IMR-90 (cell line): ENCODE measurements at regions not wholly inside any gene's neighbourhood (a gene's known extent, or its start where the extent isn't known, plus 50 kb on each side); places are given as distances from the start of the nearest gene placed in this dataset.
A peak's percentile ranks its signal among the peaks of the same experiment; 100 is the strongest.

Source experiments
- ATAC-seq: fragments of 200-7000 bp; cut with Tn5 transposase; 2 replicates; pipeline ENCODE4 v1.9.1; 2020; ENCODE audit warnings: low read depth, mild to moderate bottlenecking, moderate library complexity
- BruUV-seq: library from RNA; stranded (reverse); fragments of 400-500 nt; replicated peaks from 2 replicates; lab custom pipeline; 2021; lab: Mats Ljungman, UMichigan
- CTCF ChIA-PET: fragments of 300-600 bp; formaldehyde crosslinking; extraction: SDS; loops from one replicate; lab custom pipeline; 2021; ENCODE audit warnings: antibody characterized with exemption; lab: Yijun Ruan, JAX
- POLR2A ChIA-PET: fragments of 300-600 bp; sonication (Branson Sonifier 250); formaldehyde crosslinking; loops from one replicate; lab custom pipeline; 2022; ENCODE audit warnings: antibody characterized with exemption; ENCODE audit not compliant: unreplicated experiment; lab: Charles Lee
- DNase-seq: peaks from one replicate; pipeline ENCODE4 v3.0.0; 2013
- H2AFZ ChIP-seq: replicated peaks from 2 replicates; pipeline ENCODE3; 2013; ENCODE audit warnings: low read length, mild to moderate bottlenecking; ENCODE audit not compliant: poor library complexity
- H2AK5ac ChIP-seq: 2 replicates; pipeline ENCODE4 v1.6.1; 2013; ENCODE audit warnings: low read depth, low read length, inconsistent platforms
- H2AK9ac ChIP-seq: replicated peaks from 2 replicates; pipeline ENCODE3; 2013; ENCODE audit warnings: mild to moderate bottlenecking, low read depth, low read length, moderate library complexity; ENCODE audit not compliant: poor library complexity
- H2BK120ac ChIP-seq: 2 replicates; pipeline ENCODE4 v1.6.1; 2013; ENCODE audit warnings: low read depth, low read length, inconsistent platforms
- H2BK15ac ChIP-seq: 3 replicates; pipeline ENCODE4 v1.6.1; 2013; ENCODE audit warnings: low read depth, low read length, inconsistent platforms
- H2BK20ac ChIP-seq: 2 replicates; pipeline ENCODE4 v1.6.1; 2013; ENCODE audit warnings: low read depth, mild to moderate bottlenecking, inconsistent platforms, low read length, moderate library complexity
- H2BK5ac ChIP-seq: 2 replicates; pipeline ENCODE4 v1.6.1; 2013; ENCODE audit warnings: mild to moderate bottlenecking, low read depth, low read length, inconsistent platforms; ENCODE audit not compliant: poor library complexity, severe bottlenecking
- H3K14ac ChIP-seq: replicated peaks from 2 replicates; pipeline ENCODE4 v1.6.1; 2013; ENCODE audit warnings: low read depth, low read length, inconsistent platforms
- H3K18ac ChIP-seq: 2 replicates; pipeline ENCODE4 v1.6.1; 2013; ENCODE audit warnings: low read depth, low read length, control low read depth
- H3K23ac ChIP-seq: 2 replicates; pipeline ENCODE4 v1.6.1; 2013; ENCODE audit warnings: low read depth, low read length, inconsistent platforms
- H3K27ac ChIP-seq: 2 replicates; pipeline ENCODE4 v1.5.1; 2013; ENCODE audit warnings: mild to moderate bottlenecking, control low read depth, low read length; ENCODE audit not compliant: insufficient read depth
- H3K27me3 ChIP-seq: 2 replicates; pipeline ENCODE4 v1.6.1; 2013; ENCODE audit warnings: low read length; ENCODE audit not compliant: control insufficient read depth, insufficient read depth
- H3K36me3 ChIP-seq: 2 replicates; pipeline ENCODE4 v1.6.1; 2013; ENCODE audit warnings: low read length, mixed read lengths; ENCODE audit not compliant: control insufficient read depth, insufficient read depth
- H3K4ac ChIP-seq: 2 replicates; pipeline ENCODE4 v1.6.1; 2013; ENCODE audit warnings: low read depth, low read length, inconsistent platforms
- H3K4me1 ChIP-seq: 2 replicates; pipeline ENCODE4 v1.6.1; 2013; ENCODE audit warnings: low read length, mixed read lengths; ENCODE audit not compliant: control insufficient read depth, insufficient read depth
- H3K4me2 ChIP-seq: 2 replicates; pipeline ENCODE4 v1.6.1; 2013; ENCODE audit warnings: low read depth, mild to moderate bottlenecking, control low read depth, low read length, moderate library complexity
- H3K4me3 ChIP-seq: 2 replicates; pipeline ENCODE4 v1.5.1; 2013; ENCODE audit warnings: low read depth, mild to moderate bottlenecking, control low read depth, low read length, moderate library complexity; ENCODE audit not compliant: insufficient read depth
- H3K56ac ChIP-seq: 2 replicates; pipeline ENCODE4 v1.6.1; 2013; ENCODE audit warnings: low read length, inconsistent platforms; ENCODE audit not compliant: insufficient read depth; ENCODE audit errors: extremely low read depth
- H3K79me1 ChIP-seq, 2 experiments: 2 replicates each; pipeline ENCODE4 v1.6.1; 2013; ENCODE audit warnings: low read length in 2 of 2, inconsistent platforms in 1 of 2, low read depth in 1 of 2
- H3K9ac ChIP-seq: 2 replicates; pipeline ENCODE4 v1.6.1; 2013; ENCODE audit warnings: low read depth, low read length, control low read depth
- H3K9me1 ChIP-seq: 2 replicates; pipeline ENCODE4 v1.6.1; 2013; ENCODE audit warnings: low read length, inconsistent platforms; ENCODE audit not compliant: insufficient read depth
- H3K9me3 ChIP-seq: 2 replicates; pipeline ENCODE4 v1.6.1; 2013; ENCODE audit warnings: low read length; ENCODE audit not compliant: control insufficient read depth, insufficient read depth
- H4K20me1 ChIP-seq: 2 replicates; pipeline ENCODE4 v1.6.1; 2013; ENCODE audit warnings: low read length, inconsistent platforms; ENCODE audit not compliant: insufficient read depth
- H4K5ac ChIP-seq: 2 replicates; pipeline ENCODE4 v1.6.1; 2013; ENCODE audit warnings: mild to moderate bottlenecking, low read depth, low read length, control low read depth
- H4K8ac ChIP-seq, 2 experiments: 2 replicates each; pipeline ENCODE4 v1.6.1; 2013; ENCODE audit warnings: low read depth in 2 of 2, low read length in 2 of 2, control low read depth in 1 of 2, inconsistent platforms in 1 of 2
- H4K91ac ChIP-seq: 2 replicates; pipeline ENCODE4 v1.6.1; 2013; ENCODE audit warnings: low read depth, low read length, inconsistent platforms; ENCODE audit not compliant: insufficient read depth
- CEBPB ChIP-seq: IDR thresholded peaks from 2 replicates; pipeline ENCODE4 v1.6.1; 2012; ENCODE audit warnings: low read depth, low read length, improper control_type of control experiment
- ELK1 ChIP-seq: fragments of 150-350 bp; IDR thresholded peaks from 2 replicates; pipeline ENCODE4 v1.6.1; 2016; ENCODE audit warnings: low read depth, mild to moderate bottlenecking, low read length, moderate library complexity, borderline replicate concordance
- MXI1 ChIP-seq: IDR thresholded peaks from 2 replicates; pipeline ENCODE4 v1.6.1; 2012; ENCODE audit warnings: low read depth, mild to moderate bottlenecking, low read length, moderate library complexity, borderline replicate concordance
- NFE2L2 ChIP-seq: fragments of 150-350 bp; IDR thresholded peaks from 2 replicates; pipeline ENCODE4 v1.6.1; 2016; ENCODE audit warnings: low read depth, mild to moderate bottlenecking, low read length
- POLR2A ChIP-seq: IDR thresholded peaks from 2 replicates; pipeline ENCODE4 v1.6.1; 2012; ENCODE audit warnings: mild to moderate bottlenecking, low read depth, low read length
- RAD21 ChIP-seq: IDR thresholded peaks from 2 replicates; pipeline ENCODE4 v1.6.1; 2012; ENCODE audit warnings: low read length, improper control_type of control experiment
- WGBS, 2 experiments: methylation state at CpG; one replicate each; pipeline versions ENCODE4 v1.1.5 to v1.1.7; 2013; ENCODE audit warnings: missing lambda C conversion rate in 2 of 2; ENCODE audit not compliant: insufficient read length in 1 of 2; ENCODE audit errors: extremely low coverage in 2 of 2; 5-methylcytosine and 5-hydroxymethylcytosine counted together
- dilution Hi-C: fragments of 300-500 bp; cut with HindIII; formaldehyde crosslinking; loops from one replicate; pipeline ENCODE4 v1.14.3; 2018; ENCODE audit warnings: low sequenced_read_pairs; ENCODE audit not compliant: unreplicated experiment
- in situ Hi-C: fragments of 300-500 bp; cut with MboI; formaldehyde crosslinking; loops from 3 replicates; pipeline ENCODE4 v1.14.3; 2019; ENCODE audit warnings: low sequenced_read_pairs, inconsistent platforms, mixed read lengths
- intact Hi-C: fragments of 100-400 bp; cut with micrococcal nuclease; formaldehyde crosslinking; loops from 2 replicates; pipeline ENCODE4 v1.10.0; 2022

GRCh38 chr3:28891485-28891884 is 389.4 kb upstream of the RBMS3 start:
- WGBS, 2 experiments, result no CpG with 5 or more reads among the region's 4 CpGs
- POLR2A ChIA-PET, result no interaction called here
- no peak for ATAC-seq

More at GRCh38 chr3:28891485-28891884, 389.4 kb upstream of the RBMS3 start:
- H3K4me3 ChIP-seq, result no peak overlapping the region
- H3K4me2 ChIP-seq, result no peak overlapping the region
- H4K5ac ChIP-seq, result no peak overlapping the region
- no peaks in the 10 kb centered on the region for H3K9me1 ChIP-seq
- H3K36me3 ChIP-seq, result no peaks in the 10 kb centered on the region
- H3K56ac ChIP-seq, result no peak overlapping the region
- no peaks in the 10 kb centered on the region for H3K4me1 ChIP-seq
- no peak overlapping the region for H3K4ac ChIP-seq
- no peak overlapping the region for H3K23ac ChIP-seq
- no peak overlapping the region for H3K27ac ChIP-seq
- H2AK5ac ChIP-seq, result no peak overlapping the region
- H4K8ac ChIP-seq, result no peak overlapping the region
- no peak overlapping the region for H2AK9ac ChIP-seq
- intact Hi-C loops (no loop called here), in situ Hi-C loops (no loop called here), dilution Hi-C loops (no loop called here)
- H3K14ac ChIP-seq, result no peak overlapping the region
- H3K9ac ChIP-seq, result no peak overlapping the region
- no peaks in the 10 kb centered on the region for H4K20me1 ChIP-seq
- H3K79me1 ChIP-seq, result no peaks in the 10 kb centered on the region
- no peak overlapping the region for H3K18ac ChIP-seq
- H2AFZ ChIP-seq, result no peak overlapping the region
- H4K91ac ChIP-seq, result no peak overlapping the region
- H2BK120ac ChIP-seq, result no peak overlapping the region
- H3K9me3 ChIP-seq, result no peaks in the 10 kb centered on the region
- no peak overlapping the region for H2BK5ac ChIP-seq
- no peak overlapping the region for H2BK15ac ChIP-seq
- no TSS peak for BruUV-seq
- no peaks in the 10 kb centered on the region for H3K27me3 ChIP-seq
- CTCF ChIA-PET, result no interaction called here
- no peak overlapping the region for H2BK20ac ChIP-seq
- no peak for DNase-seq
- TF ChIP-seq CEBPB (peak; percentile 55; the same call in 1 of the 2 replicates), ELK1 (no peak), RAD21 (no peak), MXI1 (no peak), NFE2L2 (no peak), POLR2A (no peak)
